Upper lobe of right lung (tissue), 1 donor: ENCODE measurements at regions not wholly inside any gene's neighbourhood (a gene's known extent, or its start where the extent isn't known, plus 50 kb on each side); places are given as distances from the start of the nearest gene placed in this dataset.

Experiments used
- ATAC-seq: fragments of 200-7000 bp; cut with Tn5 transposase; one replicate; pipeline ENCODE4 v1.9.1; 2020; ENCODE audit warnings: mild to moderate bottlenecking, moderate library complexity
- DNase-seq: peaks from one replicate; pipeline ENCODE4 v3.0.0-alpha.2; 2020
- H3K27ac ChIP-seq: fragments of 200-600 bp; one replicate; pipeline ENCODE4 v1.8.0; 2022
- H3K27me3 ChIP-seq: fragments of 200-600 bp; one replicate; pipeline ENCODE4 v1.8.0; 2022; ENCODE audit warnings: mild to moderate bottlenecking
- H3K36me3 ChIP-seq: fragments of 200-600 bp; one replicate; pipeline ENCODE4 v1.8.0; 2022
- H3K4me1 ChIP-seq: fragments of 200-600 bp; one replicate; pipeline ENCODE4 v1.8.0; 2022
- H3K4me3 ChIP-seq: fragments of 200-600 bp; one replicate; pipeline ENCODE4 v1.8.0; 2022; ENCODE audit warnings: mild to moderate bottlenecking
- H3K9me3 ChIP-seq: fragments of 200-600 bp; one replicate; pipeline ENCODE4 v1.8.0; 2022
- CTCF ChIP-seq: fragments of 200-600 bp; IDR thresholded peaks from one replicate; pipeline ENCODE4 v1.8.0; 2022; ENCODE audit warnings: antibody characterized with exemption
- intact Hi-C: fragments of 100-400 bp; cut with DNase I; formaldehyde crosslinking; loops from one replicate; pipeline ENCODE4 v1.11.0; 2022
- donor health status: DM: no; HTN: yes; CAD: no; lungs with severe emphysema.

GRCh38 chr4:41363384-41363981 lies 106.8 kb downstream of the UCHL1 start:
- DNase-seq (no peak), ATAC-seq (no peak)
- H3K36me3 ChIP-seq = no peaks in the 10 kb centered on the region
- intact Hi-C loops = loop anchor here (5.0 kb wide), 1 partner anchor 119 kb away; no protein-coding TSS in a partner anchor
- H3K27me3 ChIP-seq = no peaks in the 10 kb centered on the region
- peak overlapping the region; percentile 77 for H3K4me3 ChIP-seq
- H3K9me3 ChIP-seq = no peaks in the 10 kb centered on the region
- peak overlapping the region; percentile 86 for H3K27ac ChIP-seq
- H3K4me1 ChIP-seq = peaks cover 24% of the 10 kb centered on the region
- no peak for TF ChIP-seq CTCF

- H3K27me3 ChIP-seq = no peaks in the 10 kb centered on the region
- no peak overlapping the region for H3K4me3 ChIP-seq
- H3K27ac ChIP-seq = no peak overlapping the region
- TF ChIP-seq CTCF = no peak
- peaks cover 22% of the 10 kb centered on the region for H3K4me1 ChIP-seq
- DNase-seq (no peak), ATAC-seq (no peak)
- intact Hi-C loops = loop anchor here (5.0 kb wide), 1 partner anchor 117 kb away; no protein-coding TSS in a partner anchor
- H3K36me3 ChIP-seq = no peaks in the 10 kb centered on the region
- H3K9me3 ChIP-seq = no peaks in the 10 kb centered on the region
Observed at GRCh38 chr4:41364876-41365275, 108.1 kb downstream of the UCHL1 start.

- no peaks in the 10 kb centered on the region for H3K27me3 ChIP-seq
- no peak for TF ChIP-seq CTCF
- no peaks in the 10 kb centered on the region for H3K9me3 ChIP-seq
- ATAC-seq = no peak
- H3K27ac ChIP-seq = no peak overlapping the region
- H3K4me1 ChIP-seq = peaks cover 26% of the 10 kb centered on the region
- no peaks in the 10 kb centered on the region for H3K36me3 ChIP-seq
- DNase-seq = no peak
- H3K4me3 ChIP-seq = no peak overlapping the region
- intact Hi-C loops = no loop called here
Observed at GRCh38 chr4:41365681-41366080, 109.0 kb downstream of the UCHL1 start.

GRCh38 chr4:41366911-41367517 lies 110.3 kb downstream of the UCHL1 start:
- no peak for TF ChIP-seq CTCF
- DNase-seq = no peak
- Histone ChIP-seq H3K4me1 (peaks cover 26% of the 10 kb centered on the region), H3K4me3 (no peak overlapping the region), H3K27ac (no peak overlapping the region), H3K9me3 (no peaks in the 10 kb centered on the region), H3K27me3 (no peaks in the 10 kb centered on the region), H3K36me3 (no peaks in the 10 kb centered on the region)
- intact Hi-C loops = no loop called here
- ATAC-seq = no peak

GRCh38 chr4:41369680-41370079 lies 113.0 kb downstream of the UCHL1 start:
- no peak overlapping the region for H3K4me3 ChIP-seq
- intact Hi-C loops = no loop called here
- no peak for TF ChIP-seq CTCF
- peaks cover 17% of the 10 kb centered on the region for H3K4me1 ChIP-seq
- no peaks in the 10 kb centered on the region for H3K9me3 ChIP-seq
- DNase-seq (no peak), ATAC-seq (peak; percentile 85)
- H3K36me3 ChIP-seq = no peaks in the 10 kb centered on the region
- no peaks in the 10 kb centered on the region for H3K27me3 ChIP-seq
- no peak overlapping the region for H3K27ac ChIP-seq
